BJ (cell line): ENCODE measurements at regions not wholly inside any gene's neighbourhood (a gene's known extent, or its start where the extent isn't known, plus 50 kb on each side); places are given as distances from the start of the nearest gene placed in this dataset.

Experiments
- CTCF ChIA-PET: fragments of 350-600 bp; formaldehyde crosslinking; extraction: SDS; loops from one replicate; lab custom pipeline; 2021; ENCODE audit warnings: antibody characterized with exemption, inconsistent platforms; lab: Yijun Ruan, JAX
- POLR2A ChIA-PET: fragments of 300-600 bp; sonication (Branson Sonifier 250); formaldehyde crosslinking; extraction: SDS; loops from one replicate; lab custom pipeline; 2021; ENCODE audit warnings: antibody characterized with exemption; lab: Charles Lee
- DNase-seq: peaks from one replicate; pipeline ENCODE4 v3.0.0-alpha.2; 2011; ENCODE audit warnings: low read depth
- H3K27me3 ChIP-seq: 2 replicates; pipeline ENCODE4 v1.6.0; 2011; ENCODE audit warnings: low read length; ENCODE audit not compliant: control insufficient read depth, insufficient read depth
- H3K36me3 ChIP-seq: 2 replicates; pipeline ENCODE4 v1.5.1; 2011; ENCODE audit warnings: low read length; ENCODE audit not compliant: control insufficient read depth, insufficient read depth
- H3K4me3 ChIP-seq: 2 replicates; pipeline ENCODE4 v1.5.1; 2011; ENCODE audit warnings: low read depth, mild to moderate bottlenecking, control low read depth, low read length
- TF ChIP-seq, protein P1 (sequence below): IDR thresholded peaks from 2 replicates; pipeline ENCODE4 v1.5.1; 2011; ENCODE audit warnings: low read depth, mild to moderate bottlenecking, control low read depth, inconsistent platforms, low read length, moderate library complexity; ENCODE audit not compliant: insufficient read depth

DNA sequence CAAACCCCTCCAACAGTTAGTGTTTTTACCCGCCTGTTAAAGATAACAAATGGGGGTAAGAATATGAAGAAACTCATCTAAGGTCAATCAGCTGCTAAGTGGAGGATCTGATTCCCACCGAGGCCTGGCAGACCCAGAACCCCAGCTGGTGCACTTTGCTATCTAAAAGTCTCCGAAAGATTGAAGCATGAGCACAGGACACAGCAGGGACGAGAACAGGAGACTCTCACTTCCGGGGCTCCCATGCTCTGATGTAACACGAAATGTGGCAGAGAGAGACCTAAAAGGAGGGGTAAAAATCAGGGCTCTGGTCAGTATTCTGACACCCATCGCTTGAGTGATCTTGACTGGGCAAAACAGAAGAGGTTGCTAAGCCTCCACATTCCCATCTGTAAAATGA, 119.7 kb downstream of the PDCL3 start:
- no peaks in the 10 kb centered on the region for H3K36me3 ChIP-seq
- CTCF ChIA-PET: interaction anchor here (1.2 to 2.5 kb wide), 2 partner anchors 9 to 11 kb away, joined by 3 to 9 read pairs; no protein-coding TSS in a partner anchor
- H3K27me3 ChIP-seq: peaks cover 9% of the 10 kb centered on the region
- H3K4me3 ChIP-seq: no peak overlapping the region
- POLR2A ChIA-PET: no interaction called here
- TF ChIP-seq, protein P1, sequence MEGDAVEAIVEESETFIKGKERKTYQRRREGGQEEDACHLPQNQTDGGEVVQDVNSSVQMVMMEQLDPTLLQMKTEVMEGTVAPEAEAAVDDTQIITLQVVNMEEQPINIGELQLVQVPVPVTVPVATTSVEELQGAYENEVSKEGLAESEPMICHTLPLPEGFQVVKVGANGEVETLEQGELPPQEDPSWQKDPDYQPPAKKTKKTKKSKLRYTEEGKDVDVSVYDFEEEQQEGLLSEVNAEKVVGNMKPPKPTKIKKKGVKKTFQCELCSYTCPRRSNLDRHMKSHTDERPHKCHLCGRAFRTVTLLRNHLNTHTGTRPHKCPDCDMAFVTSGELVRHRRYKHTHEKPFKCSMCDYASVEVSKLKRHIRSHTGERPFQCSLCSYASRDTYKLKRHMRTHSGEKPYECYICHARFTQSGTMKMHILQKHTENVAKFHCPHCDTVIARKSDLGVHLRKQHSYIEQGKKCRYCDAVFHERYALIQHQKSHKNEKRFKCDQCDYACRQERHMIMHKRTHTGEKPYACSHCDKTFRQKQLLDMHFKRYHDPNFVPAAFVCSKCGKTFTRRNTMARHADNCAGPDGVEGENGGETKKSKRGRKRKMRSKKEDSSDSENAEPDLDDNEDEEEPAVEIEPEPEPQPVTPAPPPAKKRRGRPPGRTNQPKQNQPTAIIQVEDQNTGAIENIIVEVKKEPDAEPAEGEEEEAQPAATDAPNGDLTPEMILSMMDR: no peak
- DNase-seq: no peak

DNA sequence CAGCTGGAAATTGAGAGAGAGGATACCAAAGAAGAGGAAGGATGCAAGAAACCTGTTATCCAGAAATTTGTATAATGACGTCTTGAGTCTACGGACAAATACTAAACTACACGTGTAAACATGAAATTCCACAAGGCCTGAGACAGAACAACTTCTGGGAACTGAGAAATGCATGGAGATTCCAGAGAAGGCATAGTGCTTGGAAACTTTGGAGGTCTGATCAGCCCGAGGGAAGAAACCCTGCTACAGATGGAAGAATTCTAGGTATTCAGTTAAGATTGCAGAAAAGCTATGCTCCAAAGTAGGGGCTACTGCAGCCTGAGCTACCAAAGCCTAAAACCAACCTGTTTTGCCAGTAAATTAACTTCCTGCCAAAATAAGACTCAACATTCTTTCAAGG, 120.4 kb downstream of the PDCL3 start:
- CTCF ChIA-PET: interaction anchor here (1.2 kb wide), 1 partner anchor 10 kb away, joined by 3 read pairs; no protein-coding TSS in a partner anchor

DNA sequence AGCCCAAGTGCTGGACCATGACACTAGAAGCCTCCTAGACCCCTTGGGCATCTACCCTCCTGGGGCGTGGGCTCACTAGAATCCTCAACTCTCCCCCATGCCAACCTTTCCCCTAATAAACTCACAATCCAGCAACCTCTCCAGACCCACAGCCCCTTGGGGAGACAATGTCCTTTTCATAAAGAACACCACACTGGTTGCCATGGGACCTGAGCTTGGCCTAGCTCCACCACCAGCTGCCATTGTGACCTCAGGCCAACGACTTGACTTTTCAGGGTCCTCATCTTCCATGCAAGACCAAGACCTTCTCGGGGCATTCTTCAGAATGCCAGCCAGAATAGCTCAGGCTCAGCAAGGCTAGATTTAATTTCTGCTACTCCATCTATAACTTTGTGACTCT, 128.1 kb upstream of the NPAS2 start:
- Histone ChIP-seq H3K36me3 (no peaks in the 10 kb centered on the region), H3K27me3 (peaks cover 6% of the 10 kb centered on the region), H3K4me3 (no peak overlapping the region)
- no peak for DNase-seq
- TF ChIP-seq, protein P1: no peak
- ChIA-PET POLR2A (no interaction called here), CTCF (interaction anchor here (0.6 to 1.7 kb wide), 2 partner anchors 10 to 142 kb away, joined by 3 to 9 read pairs; no protein-coding TSS in a partner anchor)

More for the DNA sequence above, 120.4 kb downstream of the PDCL3 start:
- H3K4me3 ChIP-seq: no peak overlapping the region
- no peaks in the 10 kb centered on the region for H3K36me3 ChIP-seq
- DNase-seq: no peak
- POLR2A ChIA-PET: no interaction called here
- H3K27me3 ChIP-seq: peaks cover 6% of the 10 kb centered on the region; the same call in 1 of the 2 replicates
- TF ChIP-seq, protein P1: no peak

DNA sequence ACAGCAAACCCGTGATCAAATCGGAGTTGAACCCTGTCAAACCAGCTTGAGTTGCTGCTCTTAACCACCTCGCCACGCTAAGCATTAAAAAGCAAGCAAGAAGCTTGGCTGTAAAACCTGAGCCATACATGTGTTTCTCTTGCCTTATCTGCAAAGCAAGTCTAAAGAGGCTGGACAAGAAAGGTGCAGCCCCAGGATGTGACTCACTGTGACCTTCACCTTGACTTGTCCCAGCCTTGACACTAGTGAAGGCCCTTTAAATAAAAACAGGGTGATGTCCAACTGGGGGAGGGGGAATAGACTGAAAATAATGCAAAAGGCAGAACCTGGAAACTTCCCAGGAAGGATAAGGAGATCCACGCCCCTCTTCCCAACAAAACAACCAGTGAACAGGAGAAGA, 127.6 kb upstream of the NPAS2 start:
- TF ChIP-seq, protein P1: no peak
- ChIA-PET CTCF (no interaction called here), POLR2A (no interaction called here)
- no peak for DNase-seq
- Histone ChIP-seq H3K4me3 (no peak overlapping the region), H3K27me3 (peaks cover 2% of the 10 kb centered on the region; the same call in 1 of the 2 replicates), H3K36me3 (no peaks in the 10 kb centered on the region)

DNA sequence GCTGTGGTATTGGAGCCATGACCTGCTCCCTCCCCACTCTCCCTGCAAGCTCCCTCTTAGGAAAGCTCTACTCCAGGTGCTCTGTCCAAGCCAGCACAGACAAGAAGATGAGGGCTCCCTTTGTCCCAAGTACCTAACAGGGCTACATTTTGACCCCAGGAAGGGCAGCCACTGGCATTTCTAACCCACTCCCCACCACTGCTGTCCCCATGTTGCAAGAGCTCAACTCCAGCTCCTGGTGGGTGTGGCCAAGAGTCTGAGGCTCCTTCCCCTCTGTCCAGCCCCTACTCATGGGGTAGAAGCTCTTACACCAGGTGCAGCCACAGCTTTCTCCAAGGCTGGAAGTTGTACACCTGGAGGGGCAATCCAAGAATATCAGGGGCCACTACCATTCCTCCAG, 127.0 kb upstream of the NPAS2 start:
- DNase-seq: no peak
- Histone ChIP-seq H3K36me3 (no peaks in the 10 kb centered on the region), H3K27me3 (peaks cover 2% of the 10 kb centered on the region; the same call in 1 of the 2 replicates), H3K4me3 (no peak overlapping the region)
- TF ChIP-seq, protein P1: no peak
- ChIA-PET CTCF (interaction anchor here (1.4 kb wide), 1 partner anchor 10 kb away, joined by 3 read pairs; no protein-coding TSS in a partner anchor), POLR2A (no interaction called here)
